HG03432 (cell line): ENCODE measurements at regions not wholly inside any gene's neighbourhood (a gene's known extent, or its start where the extent isn't known, plus 50 kb on each side); places are given as distances from the start of the nearest gene placed in this dataset.
"Not testable (repeated sequence)": the region's sequence is repeated elsewhere in the genome, so short reads cannot be mapped to it uniquely, and the experiment has no call there.

Source experiments
- ATAC-seq: cut with Tn5 transposase; IDR thresholded peaks from one replicate; pipeline ENCODE4 v1.9.1; 2021; ENCODE audit warnings: mild to moderate bottlenecking, moderate library complexity; ENCODE audit not compliant: unreplicated experiment

GRCh38 chr10:84844461-84844860 is 516.1 kb downstream of the CCSER2 start:
- no peak for ATAC-seq

GRCh38 chr10:84845628-84846261 is 517.4 kb downstream of the CCSER2 start:
- no peak for ATAC-seq

GRCh38 chr10:84846658-84847316 is 518.4 kb downstream of the CCSER2 start:
- no peak for ATAC-seq

- no peak for ATAC-seq
Observed at GRCh38 chr10:84848967-84849366, 520.6 kb downstream of the CCSER2 start.

GRCh38 chr10:84850826-84851225 is 522.4 kb downstream of the CCSER2 start:
- ATAC-seq, result no peak

GRCh38 chr10:84854439-84854838 is 526.0 kb downstream of the CCSER2 start:
- ATAC-seq, result no peak

- ATAC-seq, result no peak
Observed at GRCh38 chr10:84860855-84861254, 532.5 kb downstream of the CCSER2 start.

- ATAC-seq, result no peak
Observed at GRCh38 chr10:84862551-84862950, 534.2 kb downstream of the CCSER2 start.

- ATAC-seq, result no peak
Observed at GRCh38 chr10:84863675-84864074, 535.3 kb downstream of the CCSER2 start.

GRCh38 chr10:84876116-84876999 is 548.0 kb downstream of the CCSER2 start:
- no peak for ATAC-seq

- ATAC-seq, result no peak
Observed at GRCh38 chr10:84879991-84880390, 551.6 kb downstream of the CCSER2 start.

- not testable (repeated sequence) for ATAC-seq
Observed at GRCh38 chr10:84881696-84882095, 553.3 kb downstream of the CCSER2 start.

- ATAC-seq, result no peak
Observed at GRCh38 chr10:84890706-84891105, 562.3 kb downstream of the CCSER2 start.

- no peak for ATAC-seq
Observed at GRCh38 chr10:84891631-84892030, 563.2 kb downstream of the CCSER2 start.

- no peak for ATAC-seq
Observed at GRCh38 chr10:84895541-84895940, 567.2 kb downstream of the CCSER2 start.

GRCh38 chr10:84896909-84897308 is 568.5 kb downstream of the CCSER2 start:
- no peak for ATAC-seq

- no peak for ATAC-seq
Observed at GRCh38 chr10:84899268-84899667, 570.9 kb downstream of the CCSER2 start.

- ATAC-seq, result no peak
Observed at GRCh38 chr10:84900141-84900540, 571.8 kb downstream of the CCSER2 start.

- no peak for ATAC-seq
Observed at GRCh38 chr10:84901885-84902284, 573.5 kb downstream of the CCSER2 start.

- no peak for ATAC-seq
Observed at GRCh38 chr10:84902553-84902952, 574.2 kb downstream of the CCSER2 start.

GRCh38 chr10:84903320-84903719 is 574.9 kb downstream of the CCSER2 start:
- no peak for ATAC-seq
